ENCODE measurements at regions not wholly inside any gene's neighbourhood (a gene's known extent, or its start where the extent isn't known, plus 50 kb on each side); places are given as distances from the start of the nearest gene placed in this dataset.
"Not testable (repeated sequence)": the region's sequence is repeated elsewhere in the genome, so short reads cannot be mapped to it uniquely, and the experiment has no call there.

DNA sequence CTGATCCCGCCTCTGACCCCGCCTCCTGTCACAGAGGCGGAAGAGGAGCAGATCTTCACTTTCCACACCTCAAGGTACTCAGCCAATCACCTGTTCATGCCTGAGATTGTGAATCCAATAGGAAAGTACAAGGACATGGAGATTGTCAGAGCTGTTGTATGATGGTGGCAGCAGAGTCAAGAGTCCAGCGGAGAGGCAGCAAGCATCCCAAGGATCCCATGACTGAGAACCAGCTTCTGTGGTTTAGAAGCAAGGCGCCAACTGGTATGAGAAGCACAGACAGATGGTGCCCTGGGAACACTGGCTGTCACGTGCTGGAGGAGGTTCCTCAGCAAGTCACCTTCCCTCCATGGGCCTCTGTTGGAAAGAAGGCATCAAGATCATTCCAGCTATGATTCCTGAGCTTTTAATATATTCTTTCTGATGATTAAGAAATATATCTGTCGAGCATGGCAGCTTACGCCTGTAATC is 93.9 kb downstream of the CPN2 start:
- CTCF ChIA-PET = no interaction called here
- TF ChIP-seq CTCF (IDR thresholded peaks at IDR 0.05; ENCODE audit: control extremely low read depth, extremely low read depth, low read depth, missing control alignments) = no peak
- POLR2A ChIA-PET = interaction anchor here (0.8 kb wide), 1 partner anchor 15 kb away, joined by 3 read pairs; no protein-coding TSS in a partner anchor
- no peak for DNase-seq (ENCODE audit: extremely low spot score)

DNA sequence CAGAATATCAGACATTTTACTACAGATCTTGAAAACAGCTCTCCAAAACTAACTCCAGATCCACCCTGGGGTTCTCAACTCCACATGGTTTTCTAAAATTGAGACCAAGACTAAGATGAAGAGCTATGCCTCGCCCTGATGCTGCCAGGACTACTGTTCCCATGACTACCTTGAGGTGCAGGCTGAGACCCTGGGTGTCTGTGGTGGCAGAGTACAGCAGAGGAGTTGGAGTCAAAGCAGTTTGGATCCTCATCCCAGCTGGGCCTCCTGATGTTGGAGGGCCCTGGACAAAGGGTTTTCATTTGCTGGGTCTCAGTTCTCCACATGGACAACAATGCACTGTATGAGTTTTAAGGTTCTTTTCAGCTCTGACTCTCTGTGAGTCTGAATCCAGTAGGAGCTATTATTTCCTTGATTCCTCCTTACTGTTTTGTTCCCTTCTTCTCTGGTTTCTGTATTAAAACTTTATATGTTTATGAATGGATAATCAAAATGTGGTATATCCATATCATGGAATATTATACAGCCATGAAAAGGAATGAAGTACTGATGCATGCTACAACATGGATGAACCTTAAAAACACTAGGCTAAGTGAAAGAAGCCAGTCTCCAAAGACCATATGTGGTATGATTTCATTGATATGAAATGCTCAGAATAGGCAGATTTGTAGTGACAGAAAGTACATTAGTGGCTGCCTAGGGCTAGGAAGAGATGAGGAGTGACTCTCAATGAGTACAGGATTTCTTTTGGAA is 93.0 kb downstream of the CPN2 start:
- ChIA-PET POLR2A (no interaction called here), CTCF (no interaction called here)
- no peak for TF ChIP-seq CTCF (IDR thresholded peaks at IDR 0.05; ENCODE audit: control extremely low read depth, extremely low read depth, low read depth, missing control alignments)
- no peak for DNase-seq (ENCODE audit: extremely low spot score)

DNA sequence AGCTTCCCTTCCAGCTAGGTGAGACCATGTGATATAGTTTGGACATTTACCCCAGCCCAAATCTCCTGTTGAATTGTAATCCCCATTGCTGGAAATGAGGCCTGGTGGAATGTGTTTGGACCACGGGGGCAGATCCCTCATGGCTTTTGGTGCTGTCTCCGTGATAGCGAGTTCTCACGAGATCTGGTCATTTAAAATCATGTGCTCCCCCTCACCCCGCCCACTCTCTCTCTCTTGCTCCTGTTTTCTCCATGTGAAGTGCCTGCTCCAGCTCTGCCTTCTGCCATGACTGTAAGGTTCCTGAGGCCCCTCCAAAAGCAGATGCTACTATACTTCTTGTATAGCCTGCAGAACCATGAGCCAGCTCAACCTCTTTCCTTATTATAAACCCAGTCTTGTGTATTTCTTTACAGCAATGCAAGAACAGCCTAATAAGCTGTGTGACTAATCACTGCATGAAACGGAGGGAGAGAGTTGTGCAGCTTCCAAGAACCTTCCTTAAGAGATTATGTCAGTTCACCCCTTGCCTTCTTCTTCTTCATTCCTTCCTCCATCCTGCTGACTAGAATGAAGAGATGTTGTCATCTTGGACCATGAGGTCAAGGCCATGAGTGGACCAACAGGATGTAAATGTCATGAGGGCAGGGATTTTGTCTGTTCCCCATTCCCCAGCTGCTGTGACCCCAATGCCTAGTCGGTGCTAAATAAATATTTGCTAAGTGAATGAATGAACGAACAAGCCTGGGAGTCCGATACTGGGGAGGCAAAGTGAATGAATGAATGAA is 91.0 kb downstream of the CPN2 start:
- DNase-seq (ENCODE audit: extremely low spot score) = no peak
- TF ChIP-seq CTCF (IDR thresholded peaks at IDR 0.05; ENCODE audit: control extremely low read depth, extremely low read depth, low read depth, missing control alignments) = no peak
- ChIA-PET POLR2A (no interaction called here), CTCF (interaction anchor here (1.0 to 1.5 kb wide), 2 partner anchors 11 to 55 kb away, joined by 3 read pairs; no protein-coding TSS in a partner anchor)

DNA sequence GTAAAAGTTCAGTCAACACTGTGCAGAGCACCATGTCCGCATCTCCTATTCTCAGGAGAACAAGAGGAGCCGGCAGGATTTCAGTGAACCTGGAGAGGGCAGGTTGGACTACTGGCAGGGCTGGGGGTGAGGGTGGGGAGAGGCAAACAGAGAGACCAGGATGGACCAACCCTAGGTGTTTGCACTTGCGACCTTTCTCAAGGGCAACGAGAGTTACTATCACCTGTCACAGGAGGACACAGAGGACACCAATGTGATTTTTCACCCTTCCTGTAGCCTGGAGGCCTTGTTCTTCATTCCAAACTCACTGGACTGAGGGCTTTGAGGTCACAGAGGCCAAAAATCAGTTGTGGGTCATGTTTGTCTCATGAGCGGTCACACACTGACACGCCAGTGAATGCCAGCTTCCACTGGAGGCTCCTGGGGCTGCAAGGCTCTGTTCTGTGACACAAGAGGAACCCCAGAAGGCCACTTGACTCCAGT is 89.5 kb downstream of the CPN2 start:
- TF ChIP-seq CTCF (IDR thresholded peaks at IDR 0.05; ENCODE audit: control extremely low read depth, extremely low read depth, low read depth, missing control alignments) = no peak
- no peak for DNase-seq (ENCODE audit: extremely low spot score)
- ChIA-PET CTCF (no interaction called here), POLR2A (no interaction called here)

DNA sequence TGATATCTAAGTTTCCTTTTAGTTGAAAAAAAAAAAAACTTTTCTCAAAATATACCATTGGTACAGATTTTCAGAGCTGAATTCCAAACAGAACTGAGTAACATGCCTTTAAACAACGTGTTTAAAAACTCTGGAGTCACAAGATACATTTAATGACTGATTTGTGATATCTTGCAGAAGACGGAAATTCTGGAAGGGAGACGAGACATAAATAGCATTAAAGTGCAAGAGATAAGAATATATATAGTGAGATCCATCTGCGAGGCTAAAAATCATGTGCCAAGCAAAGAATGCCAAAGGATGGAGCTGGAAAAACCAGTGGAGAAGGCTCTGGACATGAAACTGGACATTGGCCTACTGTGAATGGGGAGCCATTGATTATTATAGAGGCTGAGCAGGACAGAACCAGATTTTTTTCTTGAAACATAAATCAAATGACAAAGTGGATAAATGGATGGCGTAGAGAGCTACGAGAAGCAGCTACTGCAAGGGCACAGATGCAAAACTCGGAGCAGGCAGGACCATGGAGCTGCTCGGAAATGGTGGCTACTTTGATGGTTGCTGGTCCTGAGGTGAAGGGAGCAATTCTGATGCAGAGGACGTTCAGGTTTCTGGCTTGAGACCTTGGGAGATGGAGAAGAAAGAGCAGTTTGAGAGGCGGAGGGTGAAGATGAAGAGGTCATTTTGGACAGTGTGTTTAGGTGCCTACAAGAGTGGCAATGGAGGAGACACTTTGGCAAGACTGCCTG is 88.8 kb downstream of the CPN2 start:
- POLR2A ChIA-PET = no interaction called here
- DNase-seq (ENCODE audit: extremely low spot score) = no peak
- CTCF ChIA-PET = no interaction called here
- no peak for TF ChIP-seq CTCF (IDR thresholded peaks at IDR 0.05; ENCODE audit: control extremely low read depth, extremely low read depth, low read depth, missing control alignments)

- TF ChIP-seq CTCF (IDR thresholded peaks at IDR 0.05; ENCODE audit: control extremely low read depth, extremely low read depth, low read depth, missing control alignments) = no peak
- POLR2A ChIA-PET = no interaction called here
- CTCF ChIA-PET = interaction anchor here (0.8 kb wide), 1 partner anchor 10 kb away, joined by 3 read pairs; no protein-coding TSS in a partner anchor
- DNase-seq (ENCODE audit: extremely low spot score) = no peak
Observed at GRCh38 chr3:194262925-194263305, 88.2 kb downstream of the CPN2 start.

DNA sequence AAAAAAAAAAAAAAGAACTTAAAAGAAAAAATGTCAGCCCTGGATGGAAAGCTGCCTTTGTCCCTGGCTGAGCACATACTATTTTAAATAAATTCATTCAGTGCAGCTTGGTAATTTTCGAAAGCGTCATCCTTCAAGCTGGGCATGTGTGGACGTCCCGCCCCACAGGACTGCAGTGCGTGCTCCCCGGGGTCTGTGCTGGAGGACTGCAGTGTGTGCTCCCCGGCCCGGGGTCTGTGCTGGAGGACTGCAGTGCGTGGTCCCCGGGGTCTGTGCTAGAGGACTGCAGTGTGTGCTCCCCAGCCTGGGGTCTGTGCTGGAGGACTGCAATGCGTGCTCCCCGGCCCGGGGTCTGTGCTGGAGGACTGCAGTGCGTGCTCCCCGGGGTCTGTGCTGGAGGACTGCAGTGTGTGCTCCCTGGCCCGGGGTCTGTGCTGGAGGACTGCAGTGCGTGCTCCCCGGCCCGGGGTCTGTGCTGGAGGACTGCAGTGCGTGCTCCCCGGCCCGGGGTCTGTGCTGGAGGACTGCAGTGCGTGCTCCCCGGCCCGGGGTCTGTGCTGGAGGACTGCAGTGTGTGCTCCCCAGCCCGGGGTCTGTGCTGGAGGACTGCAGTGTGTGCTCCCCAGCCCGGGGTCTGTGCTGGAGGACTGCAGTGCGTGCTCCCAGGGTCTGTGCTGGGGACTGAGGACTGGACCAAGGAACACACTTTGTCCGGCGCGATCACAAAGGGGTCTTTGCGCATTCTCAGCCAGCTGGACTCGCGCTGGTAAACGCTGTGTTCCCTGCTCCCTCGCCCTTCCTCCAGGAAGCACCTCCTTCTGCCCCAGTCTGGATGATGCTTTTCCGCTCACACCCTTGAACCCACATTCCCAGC is 86.3 kb downstream of the CPN2 start:
- POLR2A ChIA-PET = interaction anchor here (0.6 kb wide), 2 partner anchors 347 to 1334 kb away, joined by 3 read pairs; no protein-coding TSS in a partner anchor
- CTCF ChIA-PET; DNase-seq (ENCODE audit: extremely low spot score): not testable (repeated sequence)
